OCI-LY1 (cell line): ENCODE measurements at regions not wholly inside any gene's neighbourhood (a gene's known extent, or its start where the extent isn't known, plus 50 kb on each side); places are given as distances from the start of the nearest gene placed in this dataset.

Experiments
- H2AFZ ChIP-seq: fragments of 200-600 bp; sonication (generic), shearing (Covaris generic); 2 replicates; pipeline ENCODE4 v1.6.0; 2014; ENCODE audit warnings: antibody characterized with exemption, mild to moderate bottlenecking, low read length
- H3F3A ChIP-seq: fragments of 200-600 bp; sonication (generic), shearing (Covaris generic); 2 replicates; pipeline ENCODE4 v1.6.0; 2014; ENCODE audit warnings: mild to moderate bottlenecking, antibody characterized with exemption, low read length, moderate library complexity; ENCODE audit not compliant: insufficient read depth
- H3K27ac ChIP-seq: fragments of 200-600 bp; sonication (generic); 2 replicates; pipeline ENCODE4 v1.5.1; 2014; ENCODE audit warnings: low read length, mixed run types, mild to moderate bottlenecking, low read depth; ENCODE audit not compliant: poor library complexity, severe bottlenecking
- H3K27me3 ChIP-seq: fragments of 200-600 bp; sonication (generic); 2 replicates; pipeline ENCODE4 v1.6.0; 2014; ENCODE audit warnings: antibody characterized with exemption, mild to moderate bottlenecking, low read length, moderate library complexity; ENCODE audit not compliant: insufficient read depth
- H3K36me3 ChIP-seq: fragments of 200-600 bp; sonication (generic); 2 replicates; pipeline ENCODE4 v1.6.1; 2014; ENCODE audit warnings: mild to moderate bottlenecking, antibody characterized with exemption, low read length, moderate library complexity, mixed read lengths; ENCODE audit not compliant: insufficient read depth
- H3K4me1 ChIP-seq: fragments of 200-600 bp; sonication (generic); 2 replicates; pipeline ENCODE4 v1.5.1; 2014; ENCODE audit warnings: mild to moderate bottlenecking, low read length, moderate library complexity; ENCODE audit not compliant: insufficient read depth, severe bottlenecking
- H3K4me2 ChIP-seq: fragments of 200-600 bp; sonication (generic), shearing (Covaris generic); 2 replicates; pipeline ENCODE4 v1.6.1; 2014; ENCODE audit warnings: low read length
- H3K4me3 ChIP-seq: fragments of 200-600 bp; sonication (generic); 2 replicates; pipeline ENCODE4 v1.5.1; 2014; ENCODE audit warnings: low read length, low read depth, mild to moderate bottlenecking, mixed read lengths; ENCODE audit not compliant: poor library complexity, severe bottlenecking
- H3K79me2 ChIP-seq: fragments of 200-600 bp; shearing (Covaris generic); 2 replicates; pipeline ENCODE4 v1.6.1; 2016; ENCODE audit warnings: mixed run types, low read length, mixed read lengths; ENCODE audit not compliant: insufficient read depth
- H3K9ac ChIP-seq: fragments of 200-600 bp; sonication (generic), shearing (Covaris generic); 2 replicates; pipeline ENCODE4 v1.6.1; 2014; ENCODE audit warnings: mild to moderate bottlenecking, low read length, mixed read lengths
- H3K9me2 ChIP-seq: fragments of 200-600 bp; sonication (generic), shearing (Covaris generic); 2 replicates; pipeline ENCODE4 v1.6.1; 2014; ENCODE audit warnings: low read depth, mild to moderate bottlenecking, low read length, mixed read lengths
- H3K9me3 ChIP-seq: fragments of 200-600 bp; shearing (Covaris generic); 2 replicates; pipeline ENCODE4 v1.6.1; 2014; ENCODE audit warnings: low read length, mixed read lengths
- H4K20me1 ChIP-seq: fragments of 200-600 bp; sonication (generic), shearing (Covaris generic); 2 replicates; pipeline ENCODE4 v1.6.0; 2016; ENCODE audit warnings: mild to moderate bottlenecking, low read length; ENCODE audit not compliant: insufficient read depth
- EZH2 ChIP-seq: fragments of 200-600 bp; sonication (generic), shearing (Covaris generic); IDR thresholded peaks from 2 replicates; pipeline ENCODE4 v1.8.0; 2017; ENCODE audit warnings: borderline replicate concordance, mixed run types, mild to moderate bottlenecking, antibody characterized with exemption, low read length, moderate library complexity, mixed read lengths
- TF ChIP-seq, protein P1 (sequence below): fragments of 200-600 bp; sonication (generic), shearing (Covaris generic); IDR thresholded peaks from 2 replicates; pipeline ENCODE4 v1.5.1; 2017; ENCODE audit warnings: mild to moderate bottlenecking, antibody characterized with exemption, low read length, moderate library complexity, mixed read lengths

DNA sequence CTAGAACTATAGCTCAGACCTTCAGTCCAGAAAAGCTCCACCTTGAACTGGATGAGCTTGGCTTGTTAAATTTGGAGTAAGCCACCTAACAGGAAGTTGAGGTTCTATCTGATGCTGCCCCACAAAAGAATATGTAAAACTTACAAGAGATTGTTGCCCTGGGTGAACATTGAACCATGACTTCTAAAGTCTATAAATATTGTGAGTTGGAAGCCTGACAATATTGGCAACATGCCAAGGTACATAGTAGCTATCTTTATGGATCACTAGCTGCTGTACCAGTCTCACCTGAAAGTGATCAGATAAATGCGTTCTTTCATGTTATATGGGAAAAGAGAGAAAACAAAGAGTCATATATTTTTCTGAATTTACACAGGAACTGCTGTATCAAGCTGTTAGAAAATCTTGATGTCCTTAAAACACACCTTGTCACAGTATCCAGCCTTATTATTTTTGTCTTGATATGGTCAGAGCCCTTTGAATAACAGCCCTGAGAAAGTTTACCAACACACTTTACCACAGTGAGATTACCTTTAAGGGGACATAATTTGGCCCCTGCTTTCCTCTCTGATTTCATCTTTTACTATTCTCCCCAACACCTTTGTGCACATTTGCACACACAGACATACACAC, 92.0 kb downstream of the LSMEM1 start:
- H3K4me2 ChIP-seq, result peak overlapping the region; percentile 21; the same call in 1 of the 2 replicates
- peaks cover 2% of the 10 kb centered on the region; the same call in 1 of the 2 replicates for H3K9me3 ChIP-seq
- H3K4me3 ChIP-seq, result peak overlapping the region; percentile 1
- no peaks in the 10 kb centered on the region for H3F3A ChIP-seq
- peak overlapping the region; percentile 76 for H3K27ac ChIP-seq
- no peak overlapping the region for H2AFZ ChIP-seq
- H3K27me3 ChIP-seq, result no peaks in the 10 kb centered on the region
- no peaks in the 10 kb centered on the region for H3K36me3 ChIP-seq
- no peak overlapping the region for H3K9ac ChIP-seq
- no peaks in the 10 kb centered on the region for H4K20me1 ChIP-seq
- no peaks in the 10 kb centered on the region for H3K9me2 ChIP-seq
- no peaks in the 10 kb centered on the region for H3K79me2 ChIP-seq
- no peak for TF ChIP-seq EZH2
- peaks cover 30% of the 10 kb centered on the region for H3K4me1 ChIP-seq

DNA sequence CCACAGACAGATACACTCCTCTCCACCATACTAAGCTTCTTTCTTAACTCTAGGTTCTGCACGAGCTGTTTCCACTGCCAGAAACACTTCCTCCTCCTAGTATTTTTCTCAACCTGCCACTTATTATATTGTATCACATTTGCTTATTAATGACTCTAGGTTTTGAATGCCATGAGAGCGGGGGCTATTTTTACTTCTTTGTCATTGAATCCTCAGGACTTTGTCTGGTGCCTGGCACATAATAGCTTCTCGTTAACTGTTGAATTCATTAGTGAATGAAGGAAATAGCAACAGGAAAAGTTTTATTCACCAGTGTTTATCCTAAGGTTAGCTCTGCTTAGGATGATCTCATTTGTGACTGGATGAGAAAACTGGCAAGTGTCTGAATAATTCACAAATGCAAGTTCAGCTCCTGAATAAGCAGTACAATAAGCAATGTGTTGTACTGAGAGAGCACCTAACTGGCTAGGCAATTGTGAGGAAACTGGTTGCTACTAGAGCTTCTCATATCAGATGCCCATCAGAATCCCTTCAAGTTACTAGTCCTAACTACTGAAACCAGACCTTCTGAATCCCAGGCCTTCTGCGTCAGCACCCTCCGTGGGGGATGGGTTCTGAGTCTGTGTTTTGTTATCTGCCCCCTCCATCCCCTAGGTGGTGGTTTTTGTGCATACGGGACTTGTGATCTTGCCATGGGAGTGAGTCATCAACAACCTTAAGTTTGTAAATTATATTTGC, 92.7 kb downstream of the LSMEM1 start:
- H3K27ac ChIP-seq, result peak overlapping the region; percentile 76
- H3K9me2 ChIP-seq, result no peaks in the 10 kb centered on the region
- peak overlapping the region; percentile 21; the same call in 1 of the 2 replicates for H3K4me2 ChIP-seq
- H3K79me2 ChIP-seq, result no peaks in the 10 kb centered on the region
- no peaks in the 10 kb centered on the region for H3F3A ChIP-seq
- no peaks in the 10 kb centered on the region for H4K20me1 ChIP-seq
- no peaks in the 10 kb centered on the region for H3K36me3 ChIP-seq
- H3K27me3 ChIP-seq, result no peaks in the 10 kb centered on the region
- peak overlapping the region; percentile 1 for H3K4me3 ChIP-seq
- no peak for TF ChIP-seq EZH2
- TF ChIP-seq, protein P1, sequence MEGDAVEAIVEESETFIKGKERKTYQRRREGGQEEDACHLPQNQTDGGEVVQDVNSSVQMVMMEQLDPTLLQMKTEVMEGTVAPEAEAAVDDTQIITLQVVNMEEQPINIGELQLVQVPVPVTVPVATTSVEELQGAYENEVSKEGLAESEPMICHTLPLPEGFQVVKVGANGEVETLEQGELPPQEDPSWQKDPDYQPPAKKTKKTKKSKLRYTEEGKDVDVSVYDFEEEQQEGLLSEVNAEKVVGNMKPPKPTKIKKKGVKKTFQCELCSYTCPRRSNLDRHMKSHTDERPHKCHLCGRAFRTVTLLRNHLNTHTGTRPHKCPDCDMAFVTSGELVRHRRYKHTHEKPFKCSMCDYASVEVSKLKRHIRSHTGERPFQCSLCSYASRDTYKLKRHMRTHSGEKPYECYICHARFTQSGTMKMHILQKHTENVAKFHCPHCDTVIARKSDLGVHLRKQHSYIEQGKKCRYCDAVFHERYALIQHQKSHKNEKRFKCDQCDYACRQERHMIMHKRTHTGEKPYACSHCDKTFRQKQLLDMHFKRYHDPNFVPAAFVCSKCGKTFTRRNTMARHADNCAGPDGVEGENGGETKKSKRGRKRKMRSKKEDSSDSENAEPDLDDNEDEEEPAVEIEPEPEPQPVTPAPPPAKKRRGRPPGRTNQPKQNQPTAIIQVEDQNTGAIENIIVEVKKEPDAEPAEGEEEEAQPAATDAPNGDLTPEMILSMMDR, result no peak
- H3K9ac ChIP-seq, result no peak overlapping the region
- H2AFZ ChIP-seq, result no peak overlapping the region
- H3K9me3 ChIP-seq, result peaks cover 2% of the 10 kb centered on the region; the same call in 1 of the 2 replicates
- peaks cover 30% of the 10 kb centered on the region for H3K4me1 ChIP-seq

DNA sequence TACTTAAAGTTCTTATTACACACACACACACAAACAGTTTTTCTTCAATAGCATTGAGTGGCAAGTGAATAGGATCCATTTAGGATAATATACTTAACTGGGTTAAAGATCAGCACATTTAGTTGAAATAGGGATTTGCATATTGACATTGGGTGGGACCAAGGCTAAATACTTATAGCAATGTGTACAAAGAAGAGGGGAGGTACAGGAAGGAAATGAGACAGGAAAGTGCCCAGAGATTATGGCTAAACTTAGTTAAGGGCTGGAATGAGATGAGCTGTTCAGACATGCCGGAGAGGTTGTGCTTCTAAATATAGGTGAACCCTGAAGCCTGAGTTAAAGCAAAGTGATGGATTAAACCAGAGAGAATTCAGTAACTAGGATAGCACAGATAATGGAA, 95.1 kb downstream of the LSMEM1 start:
- no peak overlapping the region for H3K4me3 ChIP-seq
- no peak overlapping the region for H3K9ac ChIP-seq
- H3K9me3 ChIP-seq, result peaks cover 2% of the 10 kb centered on the region; the same call in 1 of the 2 replicates
- no peak overlapping the region for H2AFZ ChIP-seq
- H3K4me1 ChIP-seq, result peaks cover 30% of the 10 kb centered on the region
- H3K79me2 ChIP-seq, result no peaks in the 10 kb centered on the region
- H3K36me3 ChIP-seq, result no peaks in the 10 kb centered on the region
- H3K9me2 ChIP-seq, result no peaks in the 10 kb centered on the region
- TF ChIP-seq EZH2, result no peak
- TF ChIP-seq, protein P1, result no peak
- no peaks in the 10 kb centered on the region for H4K20me1 ChIP-seq
- no peaks in the 10 kb centered on the region for H3F3A ChIP-seq
- H3K27me3 ChIP-seq, result no peaks in the 10 kb centered on the region
- H3K27ac ChIP-seq, result no peak overlapping the region
- H3K4me2 ChIP-seq, result no peak overlapping the region
